ENCODE measurements at regions not wholly inside any gene's neighbourhood (a gene's known extent, or its start where the extent isn't known, plus 50 kb on each side); places are given as distances from the start of the nearest gene placed in this dataset.

DNA sequence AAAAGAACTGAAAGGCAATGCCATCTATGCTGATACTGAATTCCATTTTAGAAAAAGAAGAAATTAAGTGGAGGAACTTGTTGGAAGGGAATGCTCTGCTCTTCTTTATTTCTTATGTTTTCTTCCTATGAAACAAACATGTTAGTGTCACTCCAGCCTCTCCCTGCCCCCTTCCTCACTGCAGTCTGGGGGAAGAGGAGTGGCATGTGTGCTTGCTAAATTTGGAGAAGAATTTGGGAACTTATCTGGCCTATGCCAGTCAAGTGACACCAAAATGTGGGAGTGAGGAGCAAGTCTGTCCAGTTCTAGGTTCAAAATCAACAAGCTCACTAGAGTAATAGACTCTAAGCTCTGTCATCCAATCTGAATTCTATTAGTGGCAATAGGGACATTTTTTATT lies 214.6 kb downstream of the RBM26 start (continued):
- TF ChIP-seq, protein P1, sequence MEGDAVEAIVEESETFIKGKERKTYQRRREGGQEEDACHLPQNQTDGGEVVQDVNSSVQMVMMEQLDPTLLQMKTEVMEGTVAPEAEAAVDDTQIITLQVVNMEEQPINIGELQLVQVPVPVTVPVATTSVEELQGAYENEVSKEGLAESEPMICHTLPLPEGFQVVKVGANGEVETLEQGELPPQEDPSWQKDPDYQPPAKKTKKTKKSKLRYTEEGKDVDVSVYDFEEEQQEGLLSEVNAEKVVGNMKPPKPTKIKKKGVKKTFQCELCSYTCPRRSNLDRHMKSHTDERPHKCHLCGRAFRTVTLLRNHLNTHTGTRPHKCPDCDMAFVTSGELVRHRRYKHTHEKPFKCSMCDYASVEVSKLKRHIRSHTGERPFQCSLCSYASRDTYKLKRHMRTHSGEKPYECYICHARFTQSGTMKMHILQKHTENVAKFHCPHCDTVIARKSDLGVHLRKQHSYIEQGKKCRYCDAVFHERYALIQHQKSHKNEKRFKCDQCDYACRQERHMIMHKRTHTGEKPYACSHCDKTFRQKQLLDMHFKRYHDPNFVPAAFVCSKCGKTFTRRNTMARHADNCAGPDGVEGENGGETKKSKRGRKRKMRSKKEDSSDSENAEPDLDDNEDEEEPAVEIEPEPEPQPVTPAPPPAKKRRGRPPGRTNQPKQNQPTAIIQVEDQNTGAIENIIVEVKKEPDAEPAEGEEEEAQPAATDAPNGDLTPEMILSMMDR (IDR thresholded peaks at IDR 0.05): no peak
- TF ChIP-seq ZNF263 (CRISPR knock-in tag; IDR thresholded peaks at IDR 0.05; ENCODE audit: low read depth) (no peak), NR1H2 (CRISPR knock-in tag; IDR thresholded peaks at IDR 0.05) (no peak), SOX15 (CRISPR knock-in tag; IDR thresholded peaks at IDR 0.05) (no peak), MXD4 (CRISPR knock-in tag; IDR thresholded peaks at IDR 0.05; ENCODE audit: borderline replicate concordance) (no peak)

DNA sequence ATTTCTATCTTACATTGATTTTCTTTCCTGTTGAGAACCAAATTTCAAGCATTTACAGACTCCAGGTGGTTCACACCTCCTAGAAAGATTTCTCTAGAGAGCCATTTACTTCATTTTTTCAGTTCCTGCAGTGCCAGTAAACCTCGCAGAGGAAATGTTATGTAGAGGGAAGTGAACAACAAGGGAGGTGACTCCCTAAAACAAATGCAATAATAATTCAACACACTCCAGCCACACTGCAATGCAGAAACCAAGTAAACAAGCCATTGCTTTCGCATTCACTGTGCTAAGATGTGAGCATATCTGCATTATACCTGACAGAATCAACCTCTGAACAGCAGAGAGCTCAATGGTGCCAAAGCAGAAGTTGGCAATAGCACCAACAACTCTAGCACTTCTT lies 215.1 kb downstream of the RBM26 start:
- TF ChIP-seq, protein P2, sequence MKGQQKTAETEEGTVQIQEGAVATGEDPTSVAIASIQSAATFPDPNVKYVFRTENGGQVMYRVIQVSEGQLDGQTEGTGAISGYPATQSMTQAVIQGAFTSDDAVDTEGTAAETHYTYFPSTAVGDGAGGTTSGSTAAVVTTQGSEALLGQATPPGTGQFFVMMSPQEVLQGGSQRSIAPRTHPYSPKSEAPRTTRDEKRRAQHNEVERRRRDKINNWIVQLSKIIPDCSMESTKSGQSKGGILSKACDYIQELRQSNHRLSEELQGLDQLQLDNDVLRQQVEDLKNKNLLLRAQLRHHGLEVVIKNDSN (CRISPR knock-in tag; IDR thresholded peaks at IDR 0.05): no peak
- no peak for TF ChIP-seq FOXJ3 (CRISPR knock-in tag; IDR thresholded peaks at IDR 0.05; ENCODE audit: borderline replicate concordance)
- no peak; the same call in 1 of the 2 replicates for ATAC-seq
- no peaks in the 10 kb centered on the region for H3K27me3 Mint-ChIP-seq (ENCODE audit: low read depth)

GRCh38 chr13:79187917-79188690 lies 218.0 kb downstream of the RBM26 start:
- DNase-seq (ENCODE audit: low spot score) (no peak), ATAC-seq (no peak)
- Mint-ChIP-seq H3K9me3 (no peaks in the 10 kb centered on the region), H3K27ac (no peak overlapping the region), H3K4me1 (peaks cover 8% of the 10 kb centered on the region), H3K27me3 (ENCODE audit: low read depth) (no peaks in the 10 kb centered on the region), H3K4me3 (no peak overlapping the region), H3K36me3 (no peaks in the 10 kb centered on the region)
- POLR2A ChIA-PET: no interaction called here
- CTCF ChIA-PET: no interaction called here
- no peak for TF ChIP-seq NFYB (CRISPR knock-in tag; conservative IDR thresholded peaks at IDR 0.05; ENCODE audit: low read depth)
- TF ChIP-seq ZBTB21 (CRISPR knock-in tag; IDR thresholded peaks at IDR 0.05; ENCODE audit: borderline replicate concordance): no peak
- TF ChIP-seq OVOL2 (CRISPR knock-in tag; IDR thresholded peaks at IDR 0.05; ENCODE audit: borderline replicate concordance): no peak
- TF ChIP-seq, protein P3, sequence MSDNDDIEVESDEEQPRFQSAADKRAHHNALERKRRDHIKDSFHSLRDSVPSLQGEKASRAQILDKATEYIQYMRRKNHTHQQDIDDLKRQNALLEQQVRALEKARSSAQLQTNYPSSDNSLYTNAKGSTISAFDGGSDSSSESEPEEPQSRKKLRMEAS (CRISPR knock-in tag; IDR thresholded peaks at IDR 0.05): no peak
- TF ChIP-seq, protein P4, sequence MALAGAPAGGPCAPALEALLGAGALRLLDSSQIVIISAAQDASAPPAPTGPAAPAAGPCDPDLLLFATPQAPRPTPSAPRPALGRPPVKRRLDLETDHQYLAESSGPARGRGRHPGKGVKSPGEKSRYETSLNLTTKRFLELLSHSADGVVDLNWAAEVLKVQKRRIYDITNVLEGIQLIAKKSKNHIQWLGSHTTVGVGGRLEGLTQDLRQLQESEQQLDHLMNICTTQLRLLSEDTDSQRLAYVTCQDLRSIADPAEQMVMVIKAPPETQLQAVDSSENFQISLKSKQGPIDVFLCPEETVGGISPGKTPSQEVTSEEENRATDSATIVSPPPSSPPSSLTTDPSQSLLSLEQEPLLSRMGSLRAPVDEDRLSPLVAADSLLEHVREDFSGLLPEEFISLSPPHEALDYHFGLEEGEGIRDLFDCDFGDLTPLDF (CRISPR knock-in tag; IDR thresholded peaks at IDR 0.05): no peak
- TF ChIP-seq, protein P1 (IDR thresholded peaks at IDR 0.05): no peak
- TF ChIP-seq ELF4 (CRISPR knock-in tag; IDR thresholded peaks at IDR 0.05; ENCODE audit: low read depth): no peak
- no peak for TF ChIP-seq ZNF416 (CRISPR knock-in tag; IDR thresholded peaks at IDR 0.05)
- TF ChIP-seq AR (CRISPR knock-in tag; IDR thresholded peaks at IDR 0.05): no peak
- no peak for TF ChIP-seq STAT6 (CRISPR knock-in tag; conservative IDR thresholded peaks at IDR 0.05; ENCODE audit: low read depth)

More for the DNA sequence above, 215.1 kb downstream of the RBM26 start:
- CTCF ChIA-PET: no interaction called here
- DNase-seq (ENCODE audit: low spot score): no peak
- no peak overlapping the region for H3K27ac Mint-ChIP-seq
- peaks cover 6% of the 10 kb centered on the region for H3K4me1 Mint-ChIP-seq
- no peak overlapping the region for H3K4me3 Mint-ChIP-seq
- POLR2A ChIA-PET: no interaction called here
- H3K36me3 Mint-ChIP-seq: no peaks in the 10 kb centered on the region
- H3K9me3 Mint-ChIP-seq: no peaks in the 10 kb centered on the region
